ENCODE measurements at regions not wholly inside any gene's neighbourhood (a gene's known extent, or its start where the extent isn't known, plus 50 kb on each side); places are given as distances from the start of the nearest gene placed in this dataset.

DNA sequence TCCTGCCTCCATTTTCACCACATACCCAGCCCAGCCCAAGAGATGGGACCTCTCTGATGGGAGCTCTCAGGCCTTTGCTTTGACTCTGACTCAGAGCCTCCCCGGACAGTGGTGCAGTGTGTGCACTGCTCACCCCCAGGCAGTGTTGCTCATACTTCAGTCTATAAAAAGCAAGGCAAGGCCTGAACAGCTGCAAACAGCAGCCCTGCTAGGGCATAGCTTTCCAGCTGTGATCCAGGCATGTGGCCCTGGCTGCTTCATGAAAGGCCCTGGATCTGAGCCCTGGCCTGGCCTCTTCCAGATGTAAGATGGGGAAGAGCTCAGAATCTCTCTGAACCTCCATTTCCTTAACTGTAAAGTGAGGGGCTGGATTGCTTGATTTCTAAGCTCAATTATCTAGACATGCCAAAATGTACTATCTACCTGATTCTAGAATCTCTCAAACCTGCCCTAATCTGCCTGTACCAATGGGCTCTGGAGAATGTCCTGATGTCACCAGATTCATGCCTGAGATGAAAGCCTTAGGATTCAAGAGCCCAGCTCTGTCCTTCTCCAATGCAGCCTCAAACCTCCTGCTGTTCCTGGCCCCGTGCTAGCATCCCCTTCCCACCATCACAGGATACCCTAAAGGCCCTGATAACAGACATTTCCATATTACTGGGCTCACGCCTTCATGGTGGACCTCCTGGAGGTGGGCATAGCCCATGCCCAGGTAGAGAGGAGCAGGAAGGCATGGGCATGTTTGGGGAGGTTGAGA lies 206.9 kb downstream of the ARL4C start:
- Histone ChIP-seq H3K27me3 (replicated peaks in 1 of 2; ENCODE audit: control insufficient read depth in 2 of 2, extremely low read depth in 1 of 2, insufficient read depth in 2 of 2, low read length in 1 of 2) (no peaks in the 10 kb centered on the region), H3K36me3 (ENCODE audit: control insufficient read depth in 2 of 2, extremely low read depth in 1 of 2, insufficient read depth in 1 of 2, low read length in 1 of 2) (no peaks in the 10 kb centered on the region), H3K4me3 (ENCODE audit: control insufficient read depth in 1 of 2, extremely low read depth in 1 of 2, low read length in 1 of 2) (no peak overlapping the region), H3K9me3 (no peaks in the 10 kb centered on the region), H3K4me1 (ENCODE audit: control insufficient read depth in 1 of 2, extremely low read depth in 1 of 2, insufficient read depth in 2 of 2, low read length in 2 of 2) (peaks cover 51 to 72% of the 10 kb centered on the region in 2 experiments), H3K27ac (ENCODE audit: low read length) (peak overlapping the region; percentile 100)
- Mint-ChIP-seq H3K4me1 (peaks cover 77 to 81% (median 80%) of the 10 kb centered on the region in 3 donors), H3K27ac (peak overlapping the region; percentile 91 to 99), H3K4me3 (peak overlapping the region; percentile 62 to 75 (median 67)), H3K27me3 (no peaks in the 10 kb centered on the region), H3K9me3 (no peaks in the 10 kb centered on the region), H3K36me3 (no peaks in the 10 kb centered on the region)
- 50% methylated on average over 1 of the region's 3 CpGs for WGBS (ENCODE audit: insufficient coverage)
- ATAC-seq (replicated peaks in 1 of 4) (peak in 1 of 4 experiments; percentile 0), DNase-seq (peak in 6 of 35 experiments; percentile 17 to 51 (median 33))
- CTCF ChIA-PET: interaction anchor here (0.5 to 5.1 kb wide), 14 partner anchors 12 to 255 kb away, joined by 3 to 22 read pairs (median 5); partner anchors contain the start of gene ARL4C (in 1 of the 2)
- POLR2A ChIA-PET: interaction anchor here (0.6 to 5.3 kb wide), 8 partner anchors 9 to 207 kb away, joined by 3 to 53 read pairs (median 4); partner anchors contain the start of gene ARL4C (in 1 of the 2)

DNA sequence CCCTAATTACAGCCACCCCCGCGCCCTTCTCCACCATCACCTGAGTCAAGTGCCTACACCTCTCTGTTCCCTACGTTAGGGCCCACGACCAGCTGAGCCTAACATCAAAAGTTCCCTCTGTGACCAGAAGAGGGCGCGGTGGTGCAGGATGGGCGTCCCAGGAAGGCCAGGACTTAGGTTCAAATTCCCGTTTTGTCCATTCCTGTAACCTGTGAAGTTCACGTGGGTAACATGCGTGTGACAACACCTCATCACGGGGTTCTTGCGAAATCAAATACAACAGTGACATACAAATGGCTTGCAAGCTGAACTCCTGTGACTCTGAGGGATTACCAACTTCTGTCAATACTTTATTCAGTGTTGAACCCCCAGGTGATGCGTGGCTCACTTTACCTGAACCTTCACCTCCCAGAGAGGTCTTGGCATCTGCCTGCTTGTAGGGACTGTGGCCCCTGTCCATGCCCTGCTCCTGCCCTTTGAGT lies 207.9 kb downstream of the ARL4C start:
- Histone ChIP-seq H3K4me1 (ENCODE audit: control insufficient read depth in 1 of 2, extremely low read depth in 1 of 2, insufficient read depth in 2 of 2, low read length in 2 of 2) (peaks cover 42 to 65% of the 10 kb centered on the region in 2 experiments), H3K27ac (ENCODE audit: low read length) (peak overlapping the region; percentile 100), H3K27me3 (replicated peaks in 1 of 2; ENCODE audit: control insufficient read depth in 2 of 2, extremely low read depth in 1 of 2, insufficient read depth in 2 of 2, low read length in 1 of 2) (no peaks in the 10 kb centered on the region), H3K9me3 (no peaks in the 10 kb centered on the region), H3K4me3 (ENCODE audit: control insufficient read depth in 1 of 2, extremely low read depth in 1 of 2, low read length in 1 of 2) (no peak overlapping the region), H3K36me3 (ENCODE audit: control insufficient read depth in 2 of 2, extremely low read depth in 1 of 2, insufficient read depth in 1 of 2, low read length in 1 of 2) (no peaks in the 10 kb centered on the region)
- Mint-ChIP-seq H3K36me3 (no peaks in the 10 kb centered on the region), H3K9me3 (no peaks in the 10 kb centered on the region), H3K27ac (peak overlapping the region; percentile 91 to 99), H3K4me1 (peaks cover 68 to 80% (median 74%) of the 10 kb centered on the region in 3 donors), H3K4me3 (peak overlapping the region in 1 of 3 donors; percentile 75), H3K27me3 (no peaks in the 10 kb centered on the region)
- DNase-seq (peak; percentile 53 to 88 (median 70)), ATAC-seq (replicated peaks in 1 of 4) (peak in 1 of 4 experiments; percentile 1)
- ChIA-PET POLR2A (interaction anchor here in 1 of 2 donors (0.6 to 5.3 kb wide), 6 partner anchors 134 to 208 kb away, joined by 3 to 53 read pairs (median 6); partner anchors contain the start of gene ARL4C), CTCF (interaction anchor here (0.7 to 5.1 kb wide), 16 partner anchors 9 to 256 kb away, joined by 3 to 22 read pairs (median 5); partner anchors contain the start of gene ARL4C (in 1 of the 2))
- 24% methylated on average over 12 of the region's 13 CpGs for WGBS (ENCODE audit: insufficient coverage)

DNA sequence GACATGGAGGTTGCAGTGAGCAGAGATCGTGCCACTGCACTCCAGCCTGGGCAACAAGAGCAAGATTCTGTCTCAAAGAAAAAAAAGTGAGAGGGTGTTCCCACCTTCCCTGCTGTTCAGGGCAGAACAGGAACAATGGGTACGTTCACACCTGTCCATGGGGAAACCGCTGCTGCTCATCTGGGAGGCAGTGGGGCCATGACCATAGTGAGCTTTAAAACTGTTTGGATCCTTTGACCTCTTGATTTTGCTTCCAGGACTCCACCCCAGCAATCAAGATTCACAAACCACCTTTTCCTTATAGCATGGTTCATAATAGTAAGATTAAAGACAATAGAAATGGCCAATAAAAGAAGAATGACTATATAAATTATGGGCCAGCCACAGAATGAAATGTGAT lies 209.2 kb downstream of the ARL4C start:
- H3K36me3 ChIP-seq (ENCODE audit: control insufficient read depth in 2 of 2, extremely low read depth in 1 of 2, insufficient read depth in 1 of 2, low read length in 1 of 2): no peaks in the 10 kb centered on the region
- WGBS (ENCODE audit: insufficient coverage): 83% methylated on average over 3 of the region's 3 CpGs
- no peaks in the 10 kb centered on the region for H3K27me3 ChIP-seq (replicated peaks in 1 of 2; ENCODE audit: control insufficient read depth in 2 of 2, extremely low read depth in 1 of 2, insufficient read depth in 2 of 2, low read length in 1 of 2)
- Mint-ChIP-seq H3K4me1 (peaks cover 56 to 78% (median 68%) of the 10 kb centered on the region in 3 donors), H3K4me3 (no peak overlapping the region), H3K9me3 (no peaks in the 10 kb centered on the region), H3K27ac (peak overlapping the region; percentile 80 to 91), H3K36me3 (no peaks in the 10 kb centered on the region), H3K27me3 (no peaks in the 10 kb centered on the region)
- no peak for DNase-seq
- no peak overlapping the region for H3K27ac ChIP-seq (ENCODE audit: low read length)
- ChIA-PET POLR2A (interaction anchor here in 1 of 2 donors (0.6 to 0.7 kb wide), 2 partner anchors 19 to 214 kb away, joined by 4 read pairs; no protein-coding TSS in a partner anchor), CTCF (interaction anchor here in 1 of 2 donors (0.6 kb wide), 1 partner anchor 27 kb away, joined by 6 read pairs; no protein-coding TSS in a partner anchor)
- no peak for ATAC-seq (replicated peaks in 1 of 4)
- peaks cover 33 to 55% of the 10 kb centered on the region in 2 experiments for H3K4me1 ChIP-seq (ENCODE audit: control insufficient read depth in 1 of 2, extremely low read depth in 1 of 2, insufficient read depth in 2 of 2, low read length in 2 of 2)
- H3K9me3 ChIP-seq: no peaks in the 10 kb centered on the region
- H3K4me3 ChIP-seq (ENCODE audit: control insufficient read depth in 1 of 2, extremely low read depth in 1 of 2, low read length in 1 of 2): no peak overlapping the region

DNA sequence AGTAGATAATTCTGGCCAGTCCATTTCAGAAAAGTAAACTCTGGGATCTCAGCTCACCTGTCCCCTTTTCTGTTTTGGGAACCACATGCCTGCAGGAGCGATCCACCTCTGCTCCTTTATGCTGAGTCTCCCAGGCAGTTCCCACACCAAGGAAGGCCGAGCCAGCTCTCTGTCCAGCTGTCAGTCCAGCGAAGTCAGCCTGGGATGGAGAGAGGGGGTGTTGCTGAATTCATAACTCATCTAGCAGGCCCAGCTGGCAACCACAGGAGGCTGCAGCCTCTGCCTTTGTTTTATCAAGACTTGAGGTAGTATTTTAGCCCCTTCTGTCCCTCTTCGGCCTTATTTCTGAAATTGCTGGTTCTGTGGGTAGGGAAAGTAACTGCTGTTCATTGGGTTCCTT lies 209.9 kb downstream of the ARL4C start:
- ATAC-seq (replicated peaks in 1 of 4): no peak

DNA sequence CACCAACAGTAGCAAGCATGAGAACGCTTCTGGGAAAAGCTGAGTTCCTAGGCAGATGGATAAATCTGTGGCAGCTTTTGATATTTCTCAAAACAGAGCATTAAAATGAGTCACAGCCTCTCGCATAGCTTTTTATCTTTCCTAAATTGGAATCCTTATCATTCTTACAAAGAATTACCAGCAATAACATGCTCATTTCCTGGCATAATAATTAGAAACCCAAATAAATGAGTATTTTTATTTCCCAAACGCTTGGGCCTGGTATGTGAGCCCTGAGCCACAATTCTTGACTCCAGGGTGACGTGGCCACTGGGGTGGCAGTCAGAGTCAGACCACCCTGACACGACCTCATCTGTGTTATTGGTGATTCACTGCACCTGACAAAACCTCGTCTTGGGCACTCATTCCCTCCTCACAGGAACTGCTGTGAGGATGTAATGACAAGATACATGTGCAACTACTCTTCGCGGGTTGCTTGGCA lies 210.7 kb downstream of the ARL4C start:
- no peaks in the 10 kb centered on the region for H3K9me3 Mint-ChIP-seq
- POLR2A ChIA-PET: interaction anchor here in 1 of 2 donors (0.5 to 1.0 kb wide), 2 partner anchors 169 to 178 kb away, joined by 3 read pairs; no protein-coding TSS in a partner anchor
- Histone ChIP-seq H3K27me3 (replicated peaks in 1 of 2; ENCODE audit: control insufficient read depth in 2 of 2, extremely low read depth in 1 of 2, insufficient read depth in 2 of 2, low read length in 1 of 2) (no peaks in the 10 kb centered on the region), H3K4me3 (ENCODE audit: control insufficient read depth in 1 of 2, extremely low read depth in 1 of 2, low read length in 1 of 2) (no peak overlapping the region), H3K36me3 (ENCODE audit: control insufficient read depth in 2 of 2, extremely low read depth in 1 of 2, insufficient read depth in 1 of 2, low read length in 1 of 2) (no peaks in the 10 kb centered on the region), H3K9me3 (no peaks in the 10 kb centered on the region), H3K27ac (ENCODE audit: low read length) (no peak overlapping the region), H3K4me1 (ENCODE audit: control insufficient read depth in 1 of 2, extremely low read depth in 1 of 2, insufficient read depth in 2 of 2, low read length in 2 of 2) (peaks cover 21 to 49% of the 10 kb centered on the region in 2 experiments)
- no peak overlapping the region for H3K4me3 Mint-ChIP-seq
- WGBS (ENCODE audit: insufficient coverage): 81% methylated on average over 5 of the region's 8 CpGs
- peak overlapping the region; percentile 8 to 11 for H3K27ac Mint-ChIP-seq
- CTCF ChIA-PET: interaction anchor here (0.8 to 1.2 kb wide), 4 partner anchors 9 to 216 kb away, joined by 3 read pairs; no protein-coding TSS in a partner anchor
- H3K4me1 Mint-ChIP-seq: peaks cover 44 to 70% (median 64%) of the 10 kb centered on the region in 3 donors
- no peak for ATAC-seq (replicated peaks in 1 of 4)
- no peaks in the 10 kb centered on the region for H3K36me3 Mint-ChIP-seq
- no peaks in the 10 kb centered on the region for H3K27me3 Mint-ChIP-seq
- DNase-seq: no peak

More for the DNA sequence above, 209.9 kb downstream of the ARL4C start:
- Histone ChIP-seq H3K36me3 (ENCODE audit: control insufficient read depth in 2 of 2, extremely low read depth in 1 of 2, insufficient read depth in 1 of 2, low read length in 1 of 2) (no peaks in the 10 kb centered on the region), H3K4me3 (ENCODE audit: control insufficient read depth in 1 of 2, extremely low read depth in 1 of 2, low read length in 1 of 2) (no peak overlapping the region), H3K27me3 (replicated peaks in 1 of 2; ENCODE audit: control insufficient read depth in 2 of 2, extremely low read depth in 1 of 2, insufficient read depth in 2 of 2, low read length in 1 of 2) (no peaks in the 10 kb centered on the region), H3K27ac (ENCODE audit: low read length) (no peak overlapping the region), H3K4me1 (ENCODE audit: control insufficient read depth in 1 of 2, extremely low read depth in 1 of 2, insufficient read depth in 2 of 2, low read length in 2 of 2) (peaks cover 29 to 50% of the 10 kb centered on the region in 2 experiments), H3K9me3 (no peaks in the 10 kb centered on the region)
- H3K27ac Mint-ChIP-seq: peak overlapping the region in 1 of 2 donors; percentile 11
- H3K27me3 Mint-ChIP-seq: no peaks in the 10 kb centered on the region
- CTCF ChIA-PET: interaction anchor here in 1 of 2 donors (0.5 kb wide), 1 partner anchor 113 kb away, joined by 4 read pairs; no protein-coding TSS in a partner anchor
- H3K4me1 Mint-ChIP-seq: peaks cover 50 to 76% (median 64%) of the 10 kb centered on the region in 3 donors
- POLR2A ChIA-PET: no interaction called here
- DNase-seq: no peak
- H3K4me3 Mint-ChIP-seq: no peak overlapping the region
- WGBS (ENCODE audit: insufficient coverage): 100% methylated on average over 1 of the region's 4 CpGs
- H3K9me3 Mint-ChIP-seq: no peaks in the 10 kb centered on the region
- no peaks in the 10 kb centered on the region for H3K36me3 Mint-ChIP-seq

DNA sequence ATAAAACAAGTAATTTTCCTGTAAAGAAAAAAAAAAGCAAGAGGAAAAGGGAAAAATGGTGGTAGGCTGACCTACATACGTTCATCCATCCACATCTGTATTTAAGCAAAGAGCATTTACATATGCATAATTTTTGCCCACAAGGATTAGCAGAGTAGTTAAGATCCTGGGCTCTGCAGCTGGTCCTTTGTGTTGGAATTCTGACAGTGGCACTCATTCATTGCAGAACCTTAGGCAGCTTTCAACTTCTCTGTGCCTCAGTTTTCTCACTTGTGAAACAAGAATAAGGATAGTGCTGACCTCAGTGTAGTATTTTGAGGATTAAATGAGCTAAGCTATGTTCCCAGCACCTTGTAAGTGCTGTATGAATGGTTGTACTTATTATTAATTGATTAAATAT lies 211.3 kb downstream of the ARL4C start:
- ChIA-PET POLR2A (interaction anchor here in 1 of 2 donors (1.0 kb wide), 1 partner anchor 179 kb away, joined by 3 read pairs; no protein-coding TSS in a partner anchor), CTCF (interaction anchor here (0.8 to 1.2 kb wide), 4 partner anchors 10 to 217 kb away, joined by 3 read pairs; no protein-coding TSS in a partner anchor)
- Mint-ChIP-seq H3K4me1 (peaks cover 44 to 70% (median 64%) of the 10 kb centered on the region in 3 donors), H3K27me3 (no peaks in the 10 kb centered on the region), H3K36me3 (no peaks in the 10 kb centered on the region), H3K4me3 (no peak overlapping the region), H3K9me3 (no peaks in the 10 kb centered on the region), H3K27ac (no peak overlapping the region)
- whole genome bisulfite sequencing (ENCODE audit: insufficient coverage): no CpG with 5 or more reads among the region's 1 CpG
- no peaks in the 10 kb centered on the region for H3K36me3 ChIP-seq (ENCODE audit: control insufficient read depth in 2 of 2, extremely low read depth in 1 of 2, insufficient read depth in 1 of 2, low read length in 1 of 2)
- no peak overlapping the region for H3K27ac ChIP-seq (ENCODE audit: low read length)
- H3K4me3 ChIP-seq (ENCODE audit: control insufficient read depth in 1 of 2, extremely low read depth in 1 of 2, low read length in 1 of 2): no peak overlapping the region
- no peaks in the 10 kb centered on the region for H3K9me3 ChIP-seq
- DNase-seq (no peak), ATAC-seq (replicated peaks in 1 of 4) (no peak)
- H3K4me1 ChIP-seq (ENCODE audit: control insufficient read depth in 1 of 2, extremely low read depth in 1 of 2, insufficient read depth in 2 of 2, low read length in 2 of 2): peaks cover 15 to 48% of the 10 kb centered on the region in 2 experiments
- no peaks in the 10 kb centered on the region for H3K27me3 ChIP-seq (replicated peaks in 1 of 2; ENCODE audit: control insufficient read depth in 2 of 2, extremely low read depth in 1 of 2, insufficient read depth in 2 of 2, low read length in 1 of 2)
